Activated effector memory CD4-positive, alpha-beta T cell treated with Interleukin-2 at 50 U/mL for 16 hours (primary cell): ENCODE measurements at regions not wholly inside any gene's neighbourhood (a gene's known extent, or its start where the extent isn't known, plus 50 kb on each side); places are given as distances from the start of the nearest gene placed in this dataset.
"Not testable (repeated sequence)": the region's sequence is repeated elsewhere in the genome, so short reads cannot be mapped to it uniquely, and the experiment has no call there.

Experiments used
- DNase-seq: peaks from one replicate; pipeline ENCODE4 v3.0.0-alpha.2; 2020

DNA sequence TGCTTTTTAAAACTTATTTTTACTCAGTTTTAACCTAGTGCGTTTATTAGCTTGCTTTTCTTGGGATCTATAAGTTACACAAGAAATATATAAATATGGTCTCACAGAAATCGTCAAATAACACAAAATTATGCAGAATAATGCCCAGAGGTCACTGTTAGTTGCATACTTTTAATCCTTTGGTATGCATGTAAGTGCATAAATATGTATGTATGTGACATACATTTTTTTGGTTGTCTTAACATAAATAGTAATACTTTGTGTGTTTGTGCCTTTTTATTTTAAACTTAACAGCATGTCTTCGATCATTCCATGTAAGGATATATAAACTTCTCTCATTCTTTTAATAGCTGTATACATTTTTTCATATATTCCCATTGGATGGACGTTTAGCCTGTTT lies 459.6 kb downstream of the PCNX1 start:
- no peak for DNase-seq

DNA sequence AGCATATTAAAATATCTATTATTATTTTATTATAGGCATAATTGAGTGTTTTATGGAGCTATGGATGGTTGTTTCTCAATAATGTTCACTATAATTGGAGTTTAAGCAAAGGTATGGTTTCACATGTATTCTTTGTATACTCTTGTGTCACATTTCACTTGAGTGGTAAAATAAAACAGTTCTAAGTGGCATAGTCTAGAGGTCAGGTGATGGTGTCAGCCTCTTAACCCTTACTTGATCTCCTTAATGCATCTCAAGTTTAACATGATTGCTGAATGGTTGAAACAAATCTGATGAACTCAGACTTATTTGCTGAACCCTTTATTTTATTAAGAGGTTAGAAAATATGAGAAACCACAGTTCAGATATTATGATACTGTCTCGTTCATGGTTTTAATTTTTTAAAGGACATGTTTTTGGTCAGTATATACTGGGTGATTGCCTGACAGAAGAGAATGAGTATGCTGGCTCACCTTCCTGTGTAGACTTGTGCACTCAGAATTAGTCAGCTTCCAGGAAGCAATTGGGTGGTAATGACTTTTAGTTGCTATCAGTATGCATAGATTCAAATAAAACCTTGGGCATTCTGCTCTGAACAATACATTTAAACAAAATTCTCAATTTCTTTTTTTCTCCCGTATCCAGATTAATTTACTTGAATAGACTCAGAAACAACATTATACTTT lies 464.6 kb downstream of the PCNX1 start:
- no peak for DNase-seq

DNA sequence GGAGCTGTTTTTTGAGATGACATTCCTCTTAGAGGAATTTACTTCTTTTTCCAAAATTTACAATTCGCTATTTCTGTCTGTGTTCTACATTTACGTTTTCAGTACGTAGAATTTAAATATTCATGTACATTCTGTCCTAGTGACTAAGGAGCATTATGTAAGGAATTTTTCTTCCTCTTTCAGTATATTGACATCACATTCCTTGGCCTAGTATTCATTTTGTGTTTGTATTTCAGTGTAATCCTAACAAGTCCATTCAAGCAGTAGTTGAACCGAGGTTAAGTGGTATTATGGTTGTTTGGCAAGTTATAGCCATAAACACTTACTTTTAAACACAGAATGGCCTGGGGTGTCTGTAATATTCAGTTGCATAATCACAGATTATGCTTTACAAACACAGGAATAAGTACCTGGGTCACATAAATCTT lies 465.2 kb downstream of the PCNX1 start:
- DNase-seq: no peak

DNA sequence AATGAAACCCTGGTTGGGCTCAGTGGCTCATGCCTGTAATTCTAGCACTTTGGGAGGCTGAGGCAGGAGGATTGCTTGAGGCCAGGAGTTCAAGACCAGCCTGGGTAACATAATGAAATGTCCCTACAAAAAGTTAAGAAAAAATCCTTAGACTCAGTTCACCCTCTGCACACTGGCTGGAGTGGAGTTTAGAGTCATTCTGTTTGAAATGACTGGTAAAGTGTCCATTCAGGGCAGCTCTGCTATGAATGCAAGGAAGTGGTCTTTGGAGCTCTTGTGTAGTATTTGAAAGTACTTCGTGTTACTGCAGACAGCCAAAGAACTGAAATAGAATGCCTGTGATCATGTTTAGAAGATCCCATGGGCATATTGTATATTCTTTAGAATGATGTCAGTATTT lies 466.5 kb downstream of the PCNX1 start:
- DNase-seq: no peak

DNA sequence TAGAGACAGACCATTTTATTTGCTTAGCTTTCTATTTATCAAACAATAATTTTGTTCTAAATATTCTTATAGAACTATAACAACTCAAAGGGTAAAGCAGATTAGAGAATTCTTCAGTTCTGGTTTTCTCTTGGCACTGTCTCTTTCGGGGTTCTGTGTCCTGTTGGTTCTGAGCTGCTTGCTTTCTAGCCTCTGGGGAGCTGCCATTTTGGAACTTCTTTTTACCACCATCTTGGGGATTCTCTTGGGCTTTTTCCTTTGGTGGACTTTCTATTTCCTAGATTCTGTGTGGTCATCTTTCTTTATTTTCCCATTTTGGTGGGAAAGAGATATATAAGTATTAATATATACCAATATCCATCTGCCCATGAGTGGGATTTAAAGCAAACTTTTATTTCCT lies 467.7 kb downstream of the PCNX1 start:
- no peak for DNase-seq

DNA sequence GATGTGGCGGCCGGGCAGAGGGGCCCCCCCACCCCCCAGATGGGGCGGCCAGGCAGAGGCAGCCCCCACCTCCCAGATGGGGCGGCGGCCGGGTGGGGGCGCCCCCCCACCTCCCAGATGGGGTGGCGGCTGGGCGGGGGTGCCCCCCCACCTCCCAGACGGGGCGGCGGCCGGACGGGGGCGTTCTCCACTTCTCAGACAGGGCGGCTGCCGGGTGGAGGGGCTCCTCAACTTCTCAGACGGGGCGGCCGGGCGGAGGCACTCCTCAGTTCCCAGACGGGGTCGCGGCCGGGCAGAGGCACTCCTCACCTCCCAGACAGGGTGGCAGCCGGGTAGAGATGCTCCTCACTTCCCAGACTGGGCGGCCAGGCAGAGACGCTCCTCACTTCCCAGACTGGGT lies 469.8 kb downstream of the PCNX1 start:
- no peak for DNase-seq

DNA sequence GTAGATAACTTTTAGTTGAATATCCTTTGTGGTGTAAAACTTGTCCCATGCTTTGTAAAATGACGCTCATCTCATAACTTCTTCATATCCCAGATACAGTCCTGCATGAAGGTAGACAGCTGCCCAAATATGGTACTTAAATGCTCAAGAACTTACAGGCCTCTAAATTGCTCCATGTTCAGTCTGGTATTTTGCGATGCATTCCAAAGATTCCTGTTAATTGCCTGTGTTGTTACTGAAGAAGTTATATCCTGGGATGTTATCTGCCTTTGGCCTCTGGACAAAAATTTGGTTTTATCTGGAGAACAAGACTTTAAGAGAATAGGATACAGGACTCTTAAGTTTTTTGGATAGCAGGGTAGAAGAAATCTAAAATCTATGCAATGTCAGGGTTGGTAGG lies 473.0 kb downstream of the PCNX1 start:
- DNase-seq: no peak

DNA sequence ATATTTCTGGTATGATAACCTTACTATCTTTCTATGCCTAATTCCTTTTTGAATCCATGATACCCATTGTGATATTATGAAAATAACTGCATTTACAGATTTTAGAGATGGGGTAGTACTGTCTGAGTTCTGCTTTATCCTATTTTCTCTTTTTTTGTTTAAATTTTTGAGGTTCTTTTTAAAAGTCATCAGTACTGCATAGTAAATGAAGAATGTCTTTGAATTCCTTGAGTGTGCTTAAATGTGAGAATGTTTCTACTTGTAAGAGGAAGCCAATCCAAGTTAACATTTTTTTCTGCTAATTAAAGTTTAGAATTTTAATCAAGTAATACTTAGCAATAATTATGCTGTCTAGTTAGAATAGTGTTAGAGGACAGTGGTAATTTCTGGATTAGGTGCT lies 474.6 kb downstream of the PCNX1 start:
- DNase-seq: no peak

DNA sequence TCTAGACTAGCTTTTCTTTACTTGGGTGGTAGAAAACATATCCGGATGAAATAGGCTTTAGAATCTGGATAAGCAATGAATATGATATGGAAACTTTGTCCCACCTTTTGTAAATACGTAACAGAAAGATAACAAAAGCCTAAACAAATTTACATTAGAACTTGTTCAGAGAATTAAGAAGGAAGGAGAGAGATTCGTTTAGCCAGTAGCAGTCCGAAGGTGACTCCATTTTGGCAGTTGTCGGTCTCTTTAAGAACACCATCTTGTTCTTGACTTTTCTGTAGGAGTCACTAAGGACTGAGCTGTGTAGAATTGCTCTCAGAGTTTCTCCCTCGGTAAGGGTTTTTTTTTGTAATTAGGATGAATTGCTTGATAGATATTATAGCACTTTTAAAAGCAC lies 475.1 kb downstream of the PCNX1 start:
- no peak for DNase-seq

DNA sequence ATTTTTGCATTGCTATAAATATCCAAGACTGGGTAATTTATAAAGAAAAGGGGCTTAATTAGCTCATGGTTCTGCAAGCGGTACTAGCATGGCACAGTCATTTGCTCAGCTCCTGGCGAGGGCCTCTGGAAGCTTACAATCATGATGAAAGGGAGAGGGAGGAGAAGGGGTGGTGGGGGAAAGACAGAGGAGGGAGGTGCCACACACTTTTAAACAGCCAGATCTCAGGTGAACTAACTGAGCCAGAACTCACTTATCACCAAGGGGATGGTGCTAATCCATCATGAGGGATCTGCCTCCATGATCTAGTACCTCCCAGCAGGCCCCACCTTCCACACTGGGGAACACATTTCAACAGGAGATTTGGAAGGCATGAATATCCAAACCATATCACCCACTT lies 476.3 kb downstream of the PCNX1 start:
- DNase-seq: no peak

DNA sequence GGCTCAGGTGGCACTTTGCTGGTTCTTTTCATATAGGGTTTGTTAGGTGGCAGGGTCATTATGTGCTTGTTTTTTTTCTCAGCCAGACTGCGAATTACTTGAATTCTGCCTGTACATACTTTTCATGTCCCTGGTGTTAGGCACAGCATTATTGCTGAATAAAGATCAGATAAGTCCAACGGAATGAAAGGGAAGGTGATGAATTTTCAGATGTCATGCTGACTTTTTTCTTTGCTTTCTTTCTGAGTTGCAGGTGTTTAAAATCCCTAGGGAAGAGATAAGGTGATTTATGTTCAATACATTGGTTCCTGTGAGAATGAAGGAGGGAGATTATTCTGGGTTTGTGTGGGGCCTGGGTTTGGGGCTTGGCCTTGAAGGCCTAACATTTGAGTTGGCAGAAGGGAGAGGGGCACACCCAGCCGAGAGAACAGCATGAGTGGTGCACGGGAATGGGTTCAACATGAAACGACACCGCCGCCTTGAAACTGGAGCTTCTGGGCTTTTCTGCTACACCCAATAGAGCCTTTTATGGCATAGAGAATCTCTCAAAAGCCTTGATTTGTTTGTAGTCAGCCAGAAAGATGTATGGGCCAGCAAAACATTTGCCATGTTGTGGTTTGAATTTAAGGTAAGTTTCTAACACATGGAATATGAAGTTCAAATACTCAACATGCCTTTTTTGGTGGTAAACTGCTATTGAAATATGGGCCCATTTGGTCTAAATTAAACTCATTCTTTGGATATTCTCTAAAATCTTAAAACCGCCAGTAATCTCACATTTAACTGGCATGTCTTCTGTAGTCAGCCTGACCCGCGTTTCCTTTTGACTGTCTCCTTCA lies 477.0 kb downstream of the PCNX1 start:
- no peak for DNase-seq

DNA sequence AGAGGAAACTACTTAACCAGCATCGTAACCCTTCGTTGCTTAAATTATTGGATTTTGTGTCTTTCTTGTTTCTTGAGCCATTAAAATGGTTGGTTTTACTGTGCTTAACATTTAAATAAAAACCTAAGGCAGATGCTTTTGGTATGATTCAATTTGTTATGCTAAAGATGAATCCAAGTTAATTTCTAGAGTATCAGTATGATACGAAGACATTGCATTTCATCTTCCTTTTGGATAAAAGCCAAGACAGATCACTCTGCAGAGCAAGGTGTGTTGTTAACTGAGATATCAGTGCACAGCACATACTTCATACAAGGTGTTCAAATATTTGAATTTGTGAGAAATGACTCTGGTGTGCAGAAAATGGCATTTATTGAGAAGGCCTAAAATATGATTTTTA lies 480.5 kb downstream of the PCNX1 start:
- DNase-seq: no peak

DNA sequence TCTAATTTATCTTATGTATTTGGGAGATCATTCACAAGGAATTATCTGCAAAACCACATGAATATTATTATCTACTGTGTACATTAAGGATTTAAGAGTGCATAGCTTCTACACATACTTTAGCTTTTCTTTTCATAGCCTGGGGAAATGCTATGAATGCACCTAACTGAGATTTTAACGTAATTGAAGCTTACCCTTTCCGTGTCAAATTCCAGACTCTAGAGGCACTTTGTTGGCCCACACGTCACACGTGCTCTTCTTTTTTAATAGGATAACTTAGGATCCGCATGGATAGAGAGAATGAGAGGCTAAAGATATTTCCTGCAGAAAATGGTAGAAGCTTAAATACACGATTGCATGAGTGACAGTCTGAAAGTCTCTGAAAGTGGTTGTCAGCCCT lies 481.1 kb downstream of the PCNX1 start:
- no peak for DNase-seq

DNA sequence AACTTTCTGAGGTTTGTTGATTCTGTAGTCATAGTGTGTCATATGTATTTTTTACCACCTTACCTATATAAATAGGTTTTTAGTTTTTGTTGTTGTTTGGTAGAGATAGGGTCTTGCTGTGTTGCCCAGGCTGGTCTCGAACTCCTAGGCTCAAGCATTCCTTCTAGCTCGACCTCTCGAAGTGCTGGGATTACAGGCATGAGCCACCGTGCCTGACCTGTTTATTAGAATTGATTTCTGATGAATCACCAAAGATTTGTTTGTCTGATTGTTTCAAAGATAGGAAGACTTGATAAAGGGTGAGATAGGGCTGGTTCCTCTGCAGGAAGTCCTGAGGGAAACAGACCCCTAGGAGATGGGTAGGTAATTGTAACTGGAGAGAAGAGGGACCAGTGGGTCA lies 481.6 kb downstream of the PCNX1 start:
- DNase-seq: no peak

DNA sequence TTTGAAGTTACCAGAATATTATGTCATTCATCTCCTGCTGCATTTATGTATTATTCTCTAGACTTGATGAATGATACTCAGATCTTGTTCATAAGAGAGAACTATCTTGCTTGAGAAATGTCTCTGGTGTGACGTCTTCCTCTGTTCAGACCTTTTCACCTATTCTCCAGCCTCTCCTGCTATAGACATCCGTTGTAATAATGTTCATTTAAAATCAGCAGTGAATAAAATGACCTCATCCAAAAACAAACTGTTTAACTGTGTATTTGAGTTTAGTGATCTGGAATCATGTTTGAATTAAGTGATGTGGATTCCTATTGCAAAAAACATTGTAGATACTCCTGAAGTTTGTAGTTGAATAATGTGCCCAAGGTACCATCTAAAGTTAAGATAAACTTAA lies 487.1 kb downstream of the PCNX1 start:
- no peak for DNase-seq

DNA sequence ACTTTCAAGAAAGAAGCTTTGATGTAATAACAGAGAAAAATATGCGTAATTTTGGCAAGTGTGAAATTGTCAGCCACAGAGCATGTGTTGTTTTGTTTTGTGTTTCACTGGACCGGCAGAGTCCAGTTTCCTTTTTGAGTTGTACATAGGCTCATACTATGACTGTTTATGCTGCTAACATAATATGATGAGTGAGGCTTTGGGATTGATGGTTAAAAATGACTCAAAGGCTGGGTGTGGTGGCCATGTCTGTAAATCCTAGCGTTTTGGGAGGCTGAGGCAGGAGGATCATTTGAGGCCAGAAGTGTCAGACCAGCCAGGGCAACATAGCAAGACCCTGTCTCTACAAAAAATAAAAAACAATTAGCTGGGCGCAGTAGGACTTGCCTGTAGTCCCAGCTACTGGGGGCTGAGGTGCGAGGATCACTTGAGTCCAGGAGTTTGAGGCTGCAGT lies 487.9 kb downstream of the PCNX1 start:
- no peak for DNase-seq

DNA sequence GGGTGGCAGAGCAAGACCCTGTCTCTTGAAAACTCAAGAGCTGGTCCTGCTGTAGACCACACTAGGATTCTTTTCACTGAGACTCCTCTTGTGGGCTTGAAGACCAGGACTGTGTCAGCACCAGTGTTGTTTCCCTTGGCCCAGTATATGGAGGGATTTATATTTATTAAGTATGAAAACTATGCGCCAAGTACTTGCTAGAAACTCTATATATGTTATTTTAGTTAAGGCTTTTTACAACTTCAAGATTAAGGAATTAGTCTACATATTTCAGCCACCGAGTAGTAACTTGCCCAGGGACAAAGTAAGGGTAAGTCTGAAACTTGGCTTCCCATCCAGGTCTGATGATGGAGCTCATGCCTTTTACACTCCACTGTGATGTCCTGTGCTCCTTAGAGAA lies 488.4 kb downstream of the PCNX1 start:
- DNase-seq: no peak

DNA sequence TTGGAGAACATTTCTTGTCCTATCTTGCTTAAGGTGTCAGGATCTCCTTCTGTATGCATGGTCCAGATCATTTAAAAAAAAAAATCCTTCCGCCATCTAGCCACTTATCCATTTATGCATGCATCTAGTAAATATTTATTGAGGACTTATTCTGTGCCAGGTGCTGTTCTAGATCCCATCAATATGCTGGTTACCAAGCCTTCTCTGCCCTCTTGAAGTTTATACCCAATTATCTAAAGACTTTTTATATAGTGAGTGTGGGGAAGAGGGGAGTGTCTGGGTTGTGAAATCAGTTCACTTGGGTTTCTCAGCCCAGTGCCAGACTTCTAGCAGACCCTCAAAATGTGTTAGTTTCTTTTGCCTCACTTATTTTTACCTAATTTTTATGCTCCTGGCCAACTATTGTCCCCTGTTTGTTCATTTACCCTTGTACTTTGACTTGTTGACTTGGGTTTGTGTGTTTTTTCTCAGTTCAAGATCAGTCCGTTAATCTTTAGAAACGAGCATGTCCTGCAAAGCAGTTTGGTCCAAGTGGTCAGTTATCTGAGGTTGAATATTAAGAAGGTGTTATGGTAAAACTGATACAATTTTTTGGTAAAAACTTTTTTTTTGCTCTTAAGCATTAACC lies 488.9 kb downstream of the PCNX1 start:
- no peak for DNase-seq

DNA sequence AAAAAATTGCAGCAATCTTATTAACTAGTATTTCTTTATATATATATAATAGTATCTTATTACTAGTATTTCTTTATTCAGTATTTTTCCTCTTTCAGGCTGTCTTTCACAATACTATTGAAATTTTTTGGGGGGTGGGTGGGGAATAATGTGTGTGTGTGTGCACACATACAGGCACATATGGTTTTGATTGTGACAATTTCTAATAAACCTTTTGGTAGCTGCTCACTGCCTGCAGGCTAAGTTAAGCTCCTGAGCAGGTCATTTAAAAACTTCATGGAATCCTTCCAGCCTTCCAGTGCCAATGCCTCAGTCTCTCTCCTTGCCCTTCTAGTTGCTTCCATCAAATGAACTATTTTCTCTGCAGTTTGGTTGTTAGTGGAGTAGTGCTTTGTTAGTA lies 490.1 kb downstream of the PCNX1 start:
- DNase-seq: no peak

DNA sequence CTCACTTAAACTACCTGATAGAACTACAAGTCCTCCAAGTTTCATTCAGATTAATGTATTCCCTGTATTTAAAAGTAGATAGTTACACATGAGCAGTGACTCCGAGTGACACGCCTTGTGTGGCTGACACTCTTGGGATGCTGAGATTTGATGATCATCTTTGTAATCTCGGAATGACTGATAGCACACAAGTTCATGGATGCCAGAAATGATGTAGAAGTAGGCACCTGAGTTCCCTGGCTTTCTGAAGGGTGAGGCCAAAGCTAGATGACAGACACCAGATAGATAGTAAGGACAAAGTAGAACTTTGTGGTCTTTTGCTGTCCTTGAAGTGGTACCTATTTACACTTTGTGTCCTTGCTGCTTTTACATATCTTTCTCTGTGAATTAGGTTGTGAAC lies 491.2 kb downstream of the PCNX1 start:
- no peak for DNase-seq

DNA sequence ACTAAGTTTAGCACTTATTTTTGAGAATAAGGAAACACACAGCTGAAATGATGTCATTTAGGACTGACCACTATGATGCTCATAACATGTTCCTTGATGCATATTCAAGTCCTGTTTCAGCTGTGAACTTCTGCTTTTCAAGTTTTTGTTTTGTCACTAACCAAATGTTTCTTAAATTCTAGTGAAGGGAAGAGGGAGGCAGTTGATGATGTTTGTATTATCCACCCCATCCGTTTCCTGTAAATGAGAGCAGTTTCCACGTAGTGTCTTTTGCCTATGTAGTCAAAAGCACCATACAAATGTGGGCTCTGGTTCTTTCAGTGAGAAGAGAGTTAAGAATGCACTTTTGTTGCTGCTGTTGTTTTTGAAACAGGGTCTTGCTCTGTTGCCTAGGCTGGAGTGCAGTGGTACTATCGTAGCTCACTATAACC lies 491.8 kb downstream of the PCNX1 start:
- no peak for DNase-seq

DNA sequence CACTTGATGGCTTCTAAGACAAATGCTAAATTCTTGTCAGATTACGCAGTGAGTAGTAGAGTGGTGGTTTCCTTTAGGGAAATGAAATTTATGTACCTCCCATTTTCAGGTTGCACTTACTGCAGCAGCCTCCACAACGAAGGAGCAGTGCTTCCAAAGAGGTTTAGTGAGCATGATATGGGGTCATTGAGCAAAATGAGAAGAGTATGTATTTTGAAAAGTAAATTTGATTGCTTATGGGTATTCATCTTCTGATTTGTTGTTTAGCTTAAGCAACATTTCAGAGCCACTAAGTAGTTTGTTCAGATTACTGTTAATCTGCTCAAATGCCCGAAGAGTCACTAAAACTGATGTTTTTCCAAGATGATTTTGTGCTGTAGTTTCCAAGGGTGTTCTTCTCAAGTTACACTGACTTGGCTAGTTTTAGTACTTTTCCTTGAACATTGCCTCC lies 493.6 kb downstream of the PCNX1 start:
- DNase-seq: no peak

DNA sequence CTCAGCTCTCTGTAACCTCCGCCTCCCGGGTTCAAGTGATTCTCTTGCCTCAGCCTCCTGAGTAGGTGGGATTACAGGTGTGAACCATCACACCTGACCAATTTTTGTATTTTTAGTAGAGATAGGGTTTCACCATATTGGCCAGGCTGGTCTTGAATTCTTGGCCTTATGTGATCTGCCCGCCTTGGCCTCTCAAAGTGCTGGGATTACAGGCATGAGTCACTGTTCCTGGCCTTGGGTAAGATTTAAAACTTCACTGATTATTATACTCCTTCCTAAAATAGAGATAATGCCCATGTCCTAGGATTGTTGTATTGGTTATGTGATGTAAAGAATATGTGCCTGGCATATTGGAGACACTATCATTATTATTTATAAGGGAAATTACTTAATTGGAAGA lies 495.2 kb downstream of the PCNX1 start:
- not testable (repeated sequence) for DNase-seq

DNA sequence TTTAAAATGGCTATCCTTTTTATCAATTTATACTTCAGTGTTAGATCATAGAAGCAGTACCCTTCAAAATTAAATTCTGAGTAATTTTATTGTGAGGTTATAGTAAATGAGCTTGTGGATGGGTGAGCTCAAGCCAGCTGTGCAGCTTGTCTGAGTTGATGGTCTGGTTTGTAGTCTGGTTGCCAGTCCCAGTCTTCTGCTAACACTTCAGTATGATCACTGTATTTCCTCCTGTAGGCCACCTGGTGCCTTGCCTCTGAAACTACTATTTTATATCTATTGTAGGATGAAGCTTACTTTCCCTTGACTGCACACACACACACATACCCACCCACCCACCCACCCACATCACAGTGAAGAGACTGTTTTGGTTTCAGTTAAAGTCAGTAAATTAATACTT lies 496.4 kb downstream of the PCNX1 start:
- no peak for DNase-seq
